ENCODE measurements at regions not wholly inside any gene's neighbourhood (a gene's known extent, or its start where the extent isn't known, plus 50 kb on each side); places are given as distances from the start of the nearest gene placed in this dataset.

- no peaks in the 10 kb centered on the region for H4K20me1 ChIP-seq (replicated peaks; ENCODE audit: control insufficient read depth, extremely low read depth, insufficient read depth, low read length)
- dilution Hi-C loops (cut with MboI; ENCODE audit: extremely low pct_ligation_motif_present, low sequenced_read_pairs), result no loop called here
- H3K9ac ChIP-seq (replicated peaks; ENCODE audit: extremely low read depth, insufficient read depth, low read length), result no peak overlapping the region
- H3K27me3 ChIP-seq (ENCODE audit: control insufficient read depth in 2 of 2, insufficient read depth in 2 of 2, low read length in 2 of 2), result peaks cover 23 to 43% of the 10 kb centered on the region in 2 experiments
- H3K9me3 ChIP-seq (replicated peaks; ENCODE audit: control insufficient read depth, insufficient read depth, low read length), result no peaks in the 10 kb centered on the region
- no peak overlapping the region for H3K4me2 ChIP-seq (ENCODE audit: insufficient read depth, low read length)
- TF ChIP-seq MAX (IDR thresholded peaks at IDR 0.05; ENCODE audit: insufficient read depth, insufficient read length), result no peak
- no peak for TF ChIP-seq POLR2AphosphoS5 (IDR thresholded peaks at IDR 0.05; ENCODE audit: insufficient read depth, low read depth, low read length)
- TF ChIP-seq FOS (IDR thresholded peaks at IDR 0.05; ENCODE audit: borderline replicate concordance, insufficient read depth, low read length), result no peak
- no peak for TF ChIP-seq JUN (IDR thresholded peaks at IDR 0.05; ENCODE audit: borderline replicate concordance, insufficient read depth, insufficient read length, low read depth)
- TF ChIP-seq EZH2 (IDR thresholded peaks at IDR 0.05; ENCODE audit: borderline replicate concordance, low read depth, low read length, severe bottlenecking), result no peak
- no peak for TF ChIP-seq POLR2A (IDR thresholded peaks at IDR 0.05; ENCODE audit: low read depth, low read length)
- H3K36me3 ChIP-seq (ENCODE audit: control insufficient read depth in 2 of 2, extremely low read depth in 1 of 2, insufficient read depth in 2 of 2, low read length in 2 of 2), result no peaks in the 10 kb centered on the region
- H3K4me1 ChIP-seq (ENCODE audit: control insufficient read depth, extremely low read depth, insufficient read depth, low read length), result no peaks in the 10 kb centered on the region
- H3K79me2 ChIP-seq (ENCODE audit: control insufficient read depth, insufficient read depth, low read length), result no peaks in the 10 kb centered on the region
- FAIRE-seq, result no peak
- no peaks in the 10 kb centered on the region for H3K9me1 ChIP-seq (replicated peaks; ENCODE audit: control insufficient read depth, extremely low read depth, insufficient read depth, low read length)
- no peak overlapping the region for H2AFZ ChIP-seq (ENCODE audit: low read depth, low read length)
- no TSS peak for BruUV-seq (replicated peaks)
- no peak overlapping the region for H3K27ac ChIP-seq (ENCODE audit: insufficient read depth, low read depth, low read length)
- ChIA-PET CTCF (interaction anchor here (1.1 kb wide), 1 partner anchor 13 kb away, joined by 3 read pairs; no protein-coding TSS in a partner anchor), POLR2A (interaction anchor here (0.6 kb wide), 1 partner anchor 12 kb away, joined by 7 read pairs; no protein-coding TSS in a partner anchor)
- no peak overlapping the region for H3K4me3 ChIP-seq (replicated peaks in 1 of 3; ENCODE audit: insufficient read depth in 1 of 3, low read depth in 1 of 3, low read length in 3 of 3)
- intact Hi-C loops (cut with micrococcal nuclease), result no loop called here
- no peak for DNase-seq (ENCODE audit: low read depth, low spot score)
Observed at GRCh38 chr1:22216210-22216883, 73.5 kb upstream of the WNT4 start.

GRCh38 chr1:22216966-22217365, 74.1 kb upstream of the WNT4 start:
- TF ChIP-seq POLR2AphosphoS5 (IDR thresholded peaks at IDR 0.05; ENCODE audit: insufficient read depth, low read depth, low read length), result no peak
- no peak for TF ChIP-seq CTCF (IDR thresholded peaks at IDR 0.05; ENCODE audit: extremely low read depth in 1 of 2, insufficient read depth in 1 of 2, low read depth in 1 of 2, low read length in 2 of 2)
- no peak for TF ChIP-seq POLR2A (IDR thresholded peaks at IDR 0.05; ENCODE audit: low read depth, low read length)
- TF ChIP-seq EZH2 (IDR thresholded peaks at IDR 0.05; ENCODE audit: borderline replicate concordance, low read depth, low read length, severe bottlenecking), result no peak
- no peak for TF ChIP-seq MYC (IDR thresholded peaks at IDR 0.05; ENCODE audit: low read depth, low read length)
- TF ChIP-seq JUN (IDR thresholded peaks at IDR 0.05; ENCODE audit: borderline replicate concordance, insufficient read depth, insufficient read length, low read depth), result no peak
- H2AFZ ChIP-seq (ENCODE audit: low read depth, low read length), result no peak overlapping the region
- H3K36me3 ChIP-seq (ENCODE audit: control insufficient read depth in 2 of 2, extremely low read depth in 1 of 2, insufficient read depth in 2 of 2, low read length in 2 of 2), result no peaks in the 10 kb centered on the region
- no TSS peak for BruUV-seq (replicated peaks)
- H3K4me1 ChIP-seq (ENCODE audit: control insufficient read depth, extremely low read depth, insufficient read depth, low read length), result no peaks in the 10 kb centered on the region
- no peak overlapping the region for H3K4me3 ChIP-seq (replicated peaks in 1 of 3; ENCODE audit: insufficient read depth in 1 of 3, low read depth in 1 of 3, low read length in 3 of 3)
- FAIRE-seq, result no peak
- H4K20me1 ChIP-seq (replicated peaks; ENCODE audit: control insufficient read depth, extremely low read depth, insufficient read depth, low read length), result no peaks in the 10 kb centered on the region
- dilution Hi-C loops (cut with MboI; ENCODE audit: extremely low pct_ligation_motif_present, low sequenced_read_pairs) (no loop called here), intact Hi-C loops (cut with micrococcal nuclease) (no loop called here)
- H3K27ac ChIP-seq (ENCODE audit: insufficient read depth, low read depth, low read length), result no peak overlapping the region
- peaks cover 20 to 39% of the 10 kb centered on the region in 2 experiments for H3K27me3 ChIP-seq (ENCODE audit: control insufficient read depth in 2 of 2, insufficient read depth in 2 of 2, low read length in 2 of 2)
- no peaks in the 10 kb centered on the region for H3K9me1 ChIP-seq (replicated peaks; ENCODE audit: control insufficient read depth, extremely low read depth, insufficient read depth, low read length)
- no peaks in the 10 kb centered on the region for H3K9me3 ChIP-seq (replicated peaks; ENCODE audit: control insufficient read depth, insufficient read depth, low read length)
- H3K9ac ChIP-seq (replicated peaks; ENCODE audit: extremely low read depth, insufficient read depth, low read length), result no peak overlapping the region
- no peaks in the 10 kb centered on the region for H3K79me2 ChIP-seq (ENCODE audit: control insufficient read depth, insufficient read depth, low read length)
- no peak for DNase-seq (ENCODE audit: low read depth, low spot score)
- no peak overlapping the region for H3K4me2 ChIP-seq (ENCODE audit: insufficient read depth, low read length)
- POLR2A ChIA-PET, result no interaction called here
- CTCF ChIA-PET, result interaction anchor here (1.1 kb wide), 1 partner anchor 13 kb away, joined by 3 read pairs; no protein-coding TSS in a partner anchor

Measured in endothelial cell of umbilical vein (primary cell).